WTC11 (cell line): ENCODE measurements at regions not wholly inside any gene's neighbourhood (a gene's known extent, or its start where the extent isn't known, plus 50 kb on each side); places are given as distances from the start of the nearest gene placed in this dataset.

ENCODE experiments used
- ATAC-seq: fragments of 200-7000 bp; cut with Tn5 transposase; 2 replicates; pipeline ENCODE4 v1.10.0; 2021; ENCODE audit warnings: mild to moderate bottlenecking, moderate library complexity
- CTCF ChIA-PET: fragments of 300-600 bp; sonication (Branson Sonifier 250); formaldehyde crosslinking; loops from one replicate; lab custom pipeline; 2021; ENCODE audit warnings: antibody characterized with exemption; lab: Charles Lee
- POLR2A ChIA-PET: fragments of 350-600 bp; sonication (Branson Sonifier 250); formaldehyde crosslinking; loops from one replicate; lab custom pipeline; 2021; ENCODE audit warnings: antibody characterized with exemption; lab: Charles Lee
- DNase-seq: peaks from one replicate; pipeline ENCODE4 v3.0.0; 2021; ENCODE audit warnings: low spot score
- H3K27ac Mint-ChIP-seq: 2 replicates; pipeline ENCODE4 v1.8.0; 2021; ENCODE audit warnings: mixed read lengths
- H3K27me3 Mint-ChIP-seq: 2 replicates; pipeline ENCODE4 v1.8.0; 2021; ENCODE audit warnings: low read depth, mild to moderate bottlenecking, moderate library complexity, mixed read lengths
- H3K36me3 Mint-ChIP-seq: 2 replicates; pipeline ENCODE4 v1.8.0; 2021; ENCODE audit warnings: mixed read lengths
- H3K4me1 Mint-ChIP-seq: 2 replicates; pipeline ENCODE4 v1.8.0; 2022; ENCODE audit warnings: mixed read lengths
- H3K4me3 Mint-ChIP-seq: 2 replicates; pipeline ENCODE4 v1.8.0; 2021; ENCODE audit warnings: mild to moderate bottlenecking, moderate library complexity, mixed read lengths
- H3K9me3 Mint-ChIP-seq: 2 replicates; pipeline ENCODE4 v1.8.0; 2021; ENCODE audit warnings: mixed read lengths
- CREM ChIP-seq: sonication (generic); formaldehyde crosslinking; IDR thresholded peaks from 2 replicates; pipeline ENCODE4 v1.8.1; 2022; ENCODE audit warnings: mild to moderate bottlenecking, missing genetic modification reagents, moderate library complexity
- CTCF ChIP-seq: fragments of 200-600 bp; IDR thresholded peaks from 2 replicates; pipeline ENCODE4 v1.8.0; 2022; ENCODE audit warnings: antibody characterized with exemption
- E2F1 ChIP-seq: sonication (generic); formaldehyde crosslinking; IDR thresholded peaks from 2 replicates; pipeline ENCODE4 v1.8.0; 2022; ENCODE audit warnings: mild to moderate bottlenecking, missing genetic modification reagents
- E2F5 ChIP-seq: sonication (generic); formaldehyde crosslinking; IDR thresholded peaks from 2 replicates; pipeline ENCODE4 v1.8.1; 2022; ENCODE audit warnings: mild to moderate bottlenecking, moderate library complexity, missing genetic modification reagents
- FOXK1 ChIP-seq: sonication (generic); formaldehyde crosslinking; IDR thresholded peaks from 2 replicates; pipeline ENCODE4 v1.8.0; 2022; ENCODE audit warnings: mild to moderate bottlenecking, moderate library complexity, missing genetic modification reagents
- FOXP1 ChIP-seq: sonication (generic); formaldehyde crosslinking; IDR thresholded peaks from 2 replicates; pipeline ENCODE4 v1.8.0; 2022; ENCODE audit warnings: missing genetic modification reagents, mild to moderate bottlenecking, moderate library complexity, borderline replicate concordance
- GABPB1 ChIP-seq: sonication (generic); formaldehyde crosslinking; IDR thresholded peaks from 2 replicates; pipeline ENCODE4 v1.8.1; 2023; ENCODE audit warnings: mild to moderate bottlenecking, missing genetic modification reagents
- NFATC4 ChIP-seq: fragments of 250-450 bp; sonication (Bioruptor Pico); IDR thresholded peaks from 2 replicates; pipeline ENCODE4 v1.9.0; 2021; ENCODE audit warnings: mild to moderate bottlenecking
- SOX15 ChIP-seq: fragments of 250-450 bp; sonication (Bioruptor Pico); IDR thresholded peaks from 2 replicates; pipeline ENCODE4 v1.9.0; 2021; ENCODE audit warnings: mild to moderate bottlenecking
- TEAD1 ChIP-seq: sonication (generic); formaldehyde crosslinking; IDR thresholded peaks from 2 replicates; pipeline ENCODE4 v1.8.0; 2022; ENCODE audit warnings: mild to moderate bottlenecking, missing genetic modification reagents
- ZNF121 ChIP-seq: sonication (generic); formaldehyde crosslinking; IDR thresholded peaks from 2 replicates; pipeline ENCODE4 v1.8.0; 2023; ENCODE audit warnings: missing genetic modification reagents
- ZNF263 ChIP-seq: sonication (generic); formaldehyde crosslinking; IDR thresholded peaks from 2 replicates; pipeline ENCODE4 v1.8.1; 2022; ENCODE audit warnings: low read depth, mild to moderate bottlenecking, moderate library complexity, missing genetic modification reagents
- ZNF671 ChIP-seq: fragments of 250-450 bp; sonication (Bioruptor Pico); IDR thresholded peaks from 2 replicates; pipeline ENCODE4 v1.8.0; 2021; ENCODE audit warnings: mild to moderate bottlenecking
- TF ChIP-seq, protein P1 (sequence below): sonication (generic); formaldehyde crosslinking; IDR thresholded peaks from 2 replicates; pipeline ENCODE4 v1.8.0; 2022; ENCODE audit warnings: mild to moderate bottlenecking, missing genetic modification reagents
- TF ChIP-seq, protein P2 (sequence below): sonication (generic); formaldehyde crosslinking; conservative IDR thresholded peaks from 2 replicates; pipeline ENCODE4 v1.8.1; 2022; ENCODE audit warnings: mild to moderate bottlenecking, missing genetic modification reagents
- TF ChIP-seq, protein P3 (sequence below): fragments of 250-450 bp; sonication (Bioruptor Pico); IDR thresholded peaks from 2 replicates; pipeline ENCODE4 v1.9.0; 2021; ENCODE audit warnings: mild to moderate bottlenecking
- TF ChIP-seq, protein P4 (sequence below): fragments of 250-450 bp; sonication (Bioruptor Pico); IDR thresholded peaks from 2 replicates; pipeline ENCODE4 v1.9.0; 2021; ENCODE audit warnings: mild to moderate bottlenecking

GRCh38 chr4:62970846-62971245 is 1438.4 kb downstream of the TECRL start:
- CTCF ChIA-PET: no interaction called here
- DNase-seq (no peak), ATAC-seq (no peak)
- TF ChIP-seq, protein P1, sequence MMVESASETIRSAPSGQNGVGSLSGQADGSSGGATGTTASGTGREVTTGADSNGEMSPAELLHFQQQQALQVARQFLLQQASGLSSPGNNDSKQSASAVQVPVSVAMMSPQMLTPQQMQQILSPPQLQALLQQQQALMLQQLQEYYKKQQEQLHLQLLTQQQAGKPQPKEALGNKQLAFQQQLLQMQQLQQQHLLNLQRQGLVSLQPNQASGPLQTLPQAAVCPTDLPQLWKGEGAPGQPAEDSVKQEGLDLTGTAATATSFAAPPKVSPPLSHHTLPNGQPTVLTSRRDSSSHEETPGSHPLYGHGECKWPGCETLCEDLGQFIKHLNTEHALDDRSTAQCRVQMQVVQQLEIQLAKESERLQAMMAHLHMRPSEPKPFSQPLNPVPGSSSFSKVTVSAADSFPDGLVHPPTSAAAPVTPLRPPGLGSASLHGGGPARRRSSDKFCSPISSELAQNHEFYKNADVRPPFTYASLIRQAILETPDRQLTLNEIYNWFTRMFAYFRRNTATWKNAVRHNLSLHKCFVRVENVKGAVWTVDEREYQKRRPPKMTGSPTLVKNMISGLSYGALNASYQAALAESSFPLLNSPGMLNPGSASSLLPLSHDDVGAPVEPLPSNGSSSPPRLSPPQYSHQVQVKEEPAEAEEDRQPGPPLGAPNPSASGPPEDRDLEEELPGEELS (CRISPR knock-in tag): no peak
- TF ChIP-seq GABPB1: no peak
- TF ChIP-seq, protein P2, sequence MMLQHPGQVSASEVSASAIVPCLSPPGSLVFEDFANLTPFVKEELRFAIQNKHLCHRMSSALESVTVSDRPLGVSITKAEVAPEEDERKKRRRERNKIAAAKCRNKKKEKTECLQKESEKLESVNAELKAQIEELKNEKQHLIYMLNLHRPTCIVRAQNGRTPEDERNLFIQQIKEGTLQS (CRISPR knock-in tag): no peak
- no peak for TF ChIP-seq E2F5 (CRISPR knock-in tag)
- TF ChIP-seq TEAD1 (CRISPR knock-in tag): no peak
- TF ChIP-seq, protein P3, sequence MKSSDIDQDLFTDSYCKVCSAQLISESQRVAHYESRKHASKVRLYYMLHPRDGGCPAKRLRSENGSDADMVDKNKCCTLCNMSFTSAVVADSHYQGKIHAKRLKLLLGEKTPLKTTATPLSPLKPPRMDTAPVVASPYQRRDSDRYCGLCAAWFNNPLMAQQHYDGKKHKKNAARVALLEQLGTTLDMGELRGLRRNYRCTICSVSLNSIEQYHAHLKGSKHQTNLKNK (CRISPR knock-in tag): no peak
- TF ChIP-seq E2F1 (CRISPR knock-in tag): no peak
- no peak for TF ChIP-seq CTCF
- TF ChIP-seq CREM (CRISPR knock-in tag): no peak
- TF ChIP-seq FOXK1: no peak
- TF ChIP-seq, protein P4, sequence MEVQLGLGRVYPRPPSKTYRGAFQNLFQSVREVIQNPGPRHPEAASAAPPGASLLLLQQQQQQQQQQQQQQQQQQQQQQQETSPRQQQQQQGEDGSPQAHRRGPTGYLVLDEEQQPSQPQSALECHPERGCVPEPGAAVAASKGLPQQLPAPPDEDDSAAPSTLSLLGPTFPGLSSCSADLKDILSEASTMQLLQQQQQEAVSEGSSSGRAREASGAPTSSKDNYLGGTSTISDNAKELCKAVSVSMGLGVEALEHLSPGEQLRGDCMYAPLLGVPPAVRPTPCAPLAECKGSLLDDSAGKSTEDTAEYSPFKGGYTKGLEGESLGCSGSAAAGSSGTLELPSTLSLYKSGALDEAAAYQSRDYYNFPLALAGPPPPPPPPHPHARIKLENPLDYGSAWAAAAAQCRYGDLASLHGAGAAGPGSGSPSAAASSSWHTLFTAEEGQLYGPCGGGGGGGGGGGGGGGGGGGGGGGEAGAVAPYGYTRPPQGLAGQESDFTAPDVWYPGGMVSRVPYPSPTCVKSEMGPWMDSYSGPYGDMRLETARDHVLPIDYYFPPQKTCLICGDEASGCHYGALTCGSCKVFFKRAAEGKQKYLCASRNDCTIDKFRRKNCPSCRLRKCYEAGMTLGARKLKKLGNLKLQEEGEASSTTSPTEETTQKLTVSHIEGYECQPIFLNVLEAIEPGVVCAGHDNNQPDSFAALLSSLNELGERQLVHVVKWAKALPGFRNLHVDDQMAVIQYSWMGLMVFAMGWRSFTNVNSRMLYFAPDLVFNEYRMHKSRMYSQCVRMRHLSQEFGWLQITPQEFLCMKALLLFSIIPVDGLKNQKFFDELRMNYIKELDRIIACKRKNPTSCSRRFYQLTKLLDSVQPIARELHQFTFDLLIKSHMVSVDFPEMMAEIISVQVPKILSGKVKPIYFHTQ (CRISPR knock-in tag): no peak
- no peak for TF ChIP-seq ZNF263 (CRISPR knock-in tag)
- peaks cover 5% of the 10 kb centered on the region; the same call in 1 of the 2 replicates for H3K9me3 Mint-ChIP-seq
- POLR2A ChIA-PET: no interaction called here
- H3K27me3 Mint-ChIP-seq: no peaks in the 10 kb centered on the region
- H3K4me3 Mint-ChIP-seq: no peak overlapping the region
- H3K36me3 Mint-ChIP-seq: no peaks in the 10 kb centered on the region
- no peak overlapping the region for H3K27ac Mint-ChIP-seq
- peaks cover 8% of the 10 kb centered on the region; the same call in 1 of the 2 replicates for H3K4me1 Mint-ChIP-seq

DNA sequence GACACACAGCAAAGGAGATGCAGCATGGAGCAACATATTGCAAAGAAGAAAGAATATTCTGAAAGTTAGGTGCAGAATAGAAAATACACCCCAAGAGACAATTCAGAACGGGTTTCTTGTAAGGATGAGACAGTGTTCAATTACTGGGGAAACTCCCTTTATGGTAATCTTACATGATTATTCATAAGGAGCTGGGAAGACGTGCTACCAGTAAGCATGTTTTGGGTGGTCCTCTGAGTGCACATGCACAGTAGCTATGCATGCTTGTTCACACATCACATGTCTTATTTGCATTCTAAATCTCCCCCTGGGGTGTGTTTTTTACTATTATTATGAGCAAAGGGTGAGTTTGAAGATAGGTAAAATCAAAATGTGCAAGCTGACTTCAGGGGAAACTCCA is 1448.8 kb downstream of the TECRL start:
- no peak for TF ChIP-seq FOXP1 (CRISPR knock-in tag)
- no peak for TF ChIP-seq SOX15 (CRISPR knock-in tag)
- TF ChIP-seq, protein P2 (CRISPR knock-in tag): no peak
- TF ChIP-seq ZNF121 (CRISPR knock-in tag): no peak
- TF ChIP-seq NFATC4 (CRISPR knock-in tag): no peak
- TF ChIP-seq GABPB1: no peak
- TF ChIP-seq ZNF671 (CRISPR knock-in tag): no peak
- POLR2A ChIA-PET: no interaction called here
- Mint-ChIP-seq H3K4me1 (no peaks in the 10 kb centered on the region), H3K27ac (no peak overlapping the region), H3K9me3 (peaks cover 6% of the 10 kb centered on the region; the same call in 1 of the 2 replicates), H3K4me3 (no peak overlapping the region), H3K27me3 (no peaks in the 10 kb centered on the region), H3K36me3 (no peaks in the 10 kb centered on the region)
- CTCF ChIA-PET: no interaction called here
- DNase-seq: no peak
- no peak for ATAC-seq
